Nephron progenitor cell (in vitro differentiated cells): ENCODE measurements at regions not wholly inside any gene's neighbourhood (a gene's known extent, or its start where the extent isn't known, plus 50 kb on each side); places are given as distances from the start of the nearest gene placed in this dataset.

Experiments
- DNase-seq: peaks from one replicate; pipeline ENCODE4 v3.0.0; 2021
- H3K27ac Mint-ChIP-seq: 2 replicates; pipeline ENCODE4 v1.8.0; 2021; ENCODE audit warnings: mild to moderate bottlenecking, moderate library complexity, mixed read lengths
- H3K27me3 Mint-ChIP-seq: 2 replicates; pipeline ENCODE4 v1.8.0; 2021; ENCODE audit warnings: mild to moderate bottlenecking, low read depth, mixed read lengths; ENCODE audit not compliant: poor library complexity
- H3K36me3 Mint-ChIP-seq: 2 replicates; pipeline ENCODE4 v1.8.0; 2021; ENCODE audit warnings: low read depth, mixed read lengths
- H3K4me1 Mint-ChIP-seq: 2 replicates; pipeline ENCODE4 v1.8.0; 2021; ENCODE audit warnings: mixed read lengths
- H3K4me3 Mint-ChIP-seq: 2 replicates; pipeline ENCODE4 v1.8.0; 2021; ENCODE audit warnings: mild to moderate bottlenecking, moderate library complexity, mixed read lengths
- H3K9me3 Mint-ChIP-seq: 2 replicates; pipeline ENCODE4 v1.8.0; 2021; ENCODE audit warnings: mild to moderate bottlenecking, moderate library complexity, mixed read lengths
- TF ChIP-seq, protein P1 (sequence below): fragments of 200-600 bp; sonication (generic); IDR thresholded peaks from 2 replicates; pipeline ENCODE4 v1.5.0; 2021; ENCODE audit warnings: antibody characterized with exemption

DNA sequence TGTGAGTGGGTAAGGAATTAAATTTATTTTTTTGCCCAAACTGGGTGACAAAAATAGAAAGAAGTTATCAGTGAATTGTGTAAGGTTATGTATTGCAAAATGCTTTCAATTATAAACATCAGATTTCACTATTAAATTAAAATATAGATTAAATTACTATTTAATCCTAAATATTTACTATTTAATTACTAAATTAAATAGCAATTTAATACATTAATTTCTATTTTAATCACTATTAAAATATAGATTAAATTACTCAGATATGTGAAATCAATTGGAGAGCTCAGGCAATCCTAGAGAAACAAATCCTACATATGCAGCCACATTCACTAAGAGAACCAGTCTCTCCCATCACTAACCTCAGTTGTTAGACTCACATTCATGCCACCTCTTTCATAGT is 2075.8 kb downstream of the MRPL39 start:
- no peaks in the 10 kb centered on the region for H3K36me3 Mint-ChIP-seq
- H3K4me3 Mint-ChIP-seq, result no peak overlapping the region
- H3K27me3 Mint-ChIP-seq, result no peaks in the 10 kb centered on the region
- H3K4me1 Mint-ChIP-seq, result no peaks in the 10 kb centered on the region
- H3K9me3 Mint-ChIP-seq, result peaks cover 13% of the 10 kb centered on the region
- no peak overlapping the region for H3K27ac Mint-ChIP-seq
- no peak for DNase-seq
- TF ChIP-seq, protein P1, sequence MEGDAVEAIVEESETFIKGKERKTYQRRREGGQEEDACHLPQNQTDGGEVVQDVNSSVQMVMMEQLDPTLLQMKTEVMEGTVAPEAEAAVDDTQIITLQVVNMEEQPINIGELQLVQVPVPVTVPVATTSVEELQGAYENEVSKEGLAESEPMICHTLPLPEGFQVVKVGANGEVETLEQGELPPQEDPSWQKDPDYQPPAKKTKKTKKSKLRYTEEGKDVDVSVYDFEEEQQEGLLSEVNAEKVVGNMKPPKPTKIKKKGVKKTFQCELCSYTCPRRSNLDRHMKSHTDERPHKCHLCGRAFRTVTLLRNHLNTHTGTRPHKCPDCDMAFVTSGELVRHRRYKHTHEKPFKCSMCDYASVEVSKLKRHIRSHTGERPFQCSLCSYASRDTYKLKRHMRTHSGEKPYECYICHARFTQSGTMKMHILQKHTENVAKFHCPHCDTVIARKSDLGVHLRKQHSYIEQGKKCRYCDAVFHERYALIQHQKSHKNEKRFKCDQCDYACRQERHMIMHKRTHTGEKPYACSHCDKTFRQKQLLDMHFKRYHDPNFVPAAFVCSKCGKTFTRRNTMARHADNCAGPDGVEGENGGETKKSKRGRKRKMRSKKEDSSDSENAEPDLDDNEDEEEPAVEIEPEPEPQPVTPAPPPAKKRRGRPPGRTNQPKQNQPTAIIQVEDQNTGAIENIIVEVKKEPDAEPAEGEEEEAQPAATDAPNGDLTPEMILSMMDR, result no peak

DNA sequence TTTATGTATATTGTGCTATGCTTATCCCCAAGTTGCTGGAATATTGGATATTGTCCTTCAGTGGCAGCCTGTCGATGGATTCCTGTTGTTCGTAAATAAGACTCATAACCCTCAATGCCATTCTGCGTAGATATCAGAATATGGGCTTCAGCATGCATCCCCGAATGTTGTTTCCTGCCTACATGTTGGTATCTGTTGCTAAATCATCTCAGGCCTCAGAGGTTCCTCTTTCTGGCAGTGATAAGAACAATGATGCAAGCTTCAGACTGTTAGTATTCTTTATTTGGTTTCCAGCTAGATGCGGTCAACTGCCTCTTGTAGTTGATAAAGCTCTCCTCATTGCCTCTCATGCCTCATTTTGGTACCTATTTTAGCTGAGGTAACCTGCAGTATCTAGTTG is 2082.6 kb downstream of the MRPL39 start:
- no peak for DNase-seq
- Mint-ChIP-seq H3K9me3 (peaks cover 6% of the 10 kb centered on the region), H3K4me1 (no peaks in the 10 kb centered on the region), H3K27ac (no peak overlapping the region), H3K36me3 (no peaks in the 10 kb centered on the region), H3K4me3 (no peak overlapping the region), H3K27me3 (no peaks in the 10 kb centered on the region)
- TF ChIP-seq, protein P1, result no peak

DNA sequence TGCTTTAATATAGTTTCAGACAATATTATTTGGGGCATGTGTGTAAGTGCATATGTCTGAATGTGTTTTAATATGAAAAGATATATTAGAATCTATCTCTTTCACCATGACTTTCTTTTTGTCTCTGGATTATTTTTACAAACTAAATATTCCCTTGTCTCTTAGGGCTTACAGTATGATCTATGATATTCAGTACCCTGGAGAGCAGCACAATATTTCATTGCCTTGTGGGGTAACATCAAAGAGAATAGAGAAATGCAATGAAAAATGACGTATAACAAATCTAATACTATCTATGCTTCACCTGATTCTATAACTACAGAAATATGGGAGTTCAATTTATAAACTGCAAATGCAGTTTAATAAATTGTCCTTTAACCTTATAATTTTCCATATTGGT is 2084.5 kb downstream of the MRPL39 start:
- TF ChIP-seq, protein P1, result no peak
- no peak overlapping the region for H3K27ac Mint-ChIP-seq
- H3K9me3 Mint-ChIP-seq, result peaks cover 6% of the 10 kb centered on the region
- H3K36me3 Mint-ChIP-seq, result no peaks in the 10 kb centered on the region
- no peak for DNase-seq
- no peaks in the 10 kb centered on the region for H3K27me3 Mint-ChIP-seq
- H3K4me3 Mint-ChIP-seq, result no peak overlapping the region
- H3K4me1 Mint-ChIP-seq, result no peaks in the 10 kb centered on the region

DNA sequence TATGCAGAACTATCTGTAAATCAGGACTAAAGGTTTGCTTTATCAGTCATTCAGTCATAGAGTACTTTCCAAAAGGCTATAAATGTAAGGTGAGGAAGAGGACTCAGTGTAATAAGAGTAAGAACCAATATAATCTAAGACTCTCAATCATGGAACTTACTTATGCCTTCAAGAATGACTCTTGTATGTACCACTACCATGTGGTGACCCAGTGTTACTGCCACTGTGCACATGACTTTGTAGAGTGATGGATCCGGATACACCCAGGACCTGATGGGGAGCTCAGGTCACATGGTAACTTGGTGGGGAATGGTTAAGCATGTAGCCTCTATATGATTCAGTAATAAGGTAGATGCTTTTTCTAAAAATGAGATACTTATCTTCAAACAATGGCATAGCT is 2099.8 kb downstream of the MRPL39 start:
- DNase-seq, result no peak
- TF ChIP-seq, protein P1, result no peak

DNA sequence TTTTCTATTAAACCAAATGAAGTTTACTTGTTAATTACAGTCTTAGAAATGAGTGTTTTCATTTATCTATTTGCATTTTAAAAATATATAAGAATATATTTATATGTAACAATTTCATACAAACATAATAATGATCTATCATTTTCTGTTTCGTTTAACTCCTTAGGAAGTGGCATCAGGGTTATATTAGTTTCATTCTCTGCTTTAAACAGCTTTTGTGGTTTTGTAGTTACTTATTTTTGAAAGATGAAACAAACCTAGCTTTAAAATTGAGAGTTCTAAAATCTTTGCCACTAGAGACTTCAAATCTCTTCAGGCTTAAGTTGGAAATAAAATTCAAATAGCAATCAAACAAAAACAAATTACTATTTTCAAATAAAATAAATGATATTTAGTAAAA is 2110.6 kb downstream of the MRPL39 start:
- no peaks in the 10 kb centered on the region for H3K36me3 Mint-ChIP-seq
- no peak overlapping the region for H3K27ac Mint-ChIP-seq
- no peaks in the 10 kb centered on the region for H3K27me3 Mint-ChIP-seq
- DNase-seq, result no peak
- peaks cover 15% of the 10 kb centered on the region for H3K9me3 Mint-ChIP-seq
- no peaks in the 10 kb centered on the region for H3K4me1 Mint-ChIP-seq
- TF ChIP-seq, protein P1, result no peak
- H3K4me3 Mint-ChIP-seq, result no peak overlapping the region

More for the DNA sequence above, 2099.8 kb downstream of the MRPL39 start:
- Mint-ChIP-seq H3K27ac (no peak overlapping the region), H3K36me3 (no peaks in the 10 kb centered on the region), H3K27me3 (no peaks in the 10 kb centered on the region), H3K4me1 (no peaks in the 10 kb centered on the region), H3K4me3 (no peak overlapping the region), H3K9me3 (peaks cover 9% of the 10 kb centered on the region)

DNA sequence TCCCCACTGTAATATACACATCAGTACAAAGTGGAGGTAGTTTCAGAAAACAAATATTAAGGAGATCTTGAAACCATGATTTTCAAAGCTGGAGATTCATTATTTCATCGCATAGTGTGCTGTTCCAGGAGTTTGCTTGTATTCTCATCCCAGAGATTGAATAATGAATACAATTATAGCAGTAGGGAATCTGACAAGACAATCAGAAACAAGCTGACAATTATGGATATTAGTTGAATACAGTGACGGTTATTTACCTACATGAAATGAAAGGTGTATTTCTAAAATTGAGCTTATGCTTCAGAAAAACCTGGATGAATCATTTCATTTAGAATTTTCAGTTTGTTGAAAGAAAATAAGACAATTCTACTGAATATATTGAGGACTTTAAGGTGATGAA is 2119.0 kb downstream of the MRPL39 start:
- Mint-ChIP-seq H3K9me3 (peaks cover 7% of the 10 kb centered on the region), H3K4me3 (no peak overlapping the region), H3K36me3 (no peaks in the 10 kb centered on the region), H3K27me3 (no peaks in the 10 kb centered on the region), H3K27ac (no peak overlapping the region), H3K4me1 (no peaks in the 10 kb centered on the region)
- no peak for DNase-seq
- TF ChIP-seq, protein P1, result no peak
